ENCODE measurements at regions not wholly inside any gene's neighbourhood (a gene's known extent, or its start where the extent isn't known, plus 50 kb on each side); places are given as distances from the start of the nearest gene placed in this dataset.
A peak's percentile ranks its signal among the peaks of the same experiment; 100 is the strongest.
"Not testable (repeated sequence)": the region's sequence is repeated elsewhere in the genome, so short reads cannot be mapped to it uniquely, and the experiment has no call there.

DNA sequence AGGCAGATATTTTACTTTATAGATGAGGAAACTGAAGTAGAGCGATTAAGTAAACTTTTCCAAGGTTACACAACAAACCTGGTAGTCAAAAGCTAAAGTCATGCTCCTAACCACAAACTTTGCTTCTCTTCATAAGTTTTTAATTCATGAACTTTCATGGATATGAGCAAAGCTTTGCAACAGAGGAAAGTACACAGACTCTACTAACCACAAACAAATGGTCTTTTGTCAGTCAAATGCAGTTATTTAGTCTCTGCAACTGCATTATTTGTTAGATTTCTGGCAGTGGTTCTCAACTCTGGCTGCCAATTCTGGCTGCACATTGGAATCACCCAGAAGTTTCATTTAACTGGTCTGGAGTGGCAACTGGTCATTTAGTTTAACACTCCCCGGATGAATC, 140.6 kb upstream of the TMEM168 start:
- no peak for DNase-seq

DNA sequence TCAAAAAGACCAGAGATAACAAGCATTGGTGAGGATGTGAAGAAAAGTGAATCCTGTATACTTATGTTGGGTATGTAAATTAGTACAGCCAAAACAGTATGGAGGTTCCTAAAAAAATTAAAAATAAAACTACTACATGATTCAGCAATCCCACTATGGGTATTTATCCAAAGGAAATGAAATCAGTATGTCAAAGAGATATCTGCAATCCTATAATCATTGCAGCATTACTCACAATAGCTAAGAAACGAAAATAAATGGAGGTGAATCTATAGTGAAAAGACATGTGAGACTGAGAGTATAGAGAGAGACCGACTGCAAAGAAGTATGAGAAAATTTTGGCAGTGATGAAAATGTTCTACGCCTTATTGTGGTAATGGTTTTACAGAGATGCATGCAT, 139.2 kb upstream of the TMEM168 start:
- DNase-seq, result no peak

DNA sequence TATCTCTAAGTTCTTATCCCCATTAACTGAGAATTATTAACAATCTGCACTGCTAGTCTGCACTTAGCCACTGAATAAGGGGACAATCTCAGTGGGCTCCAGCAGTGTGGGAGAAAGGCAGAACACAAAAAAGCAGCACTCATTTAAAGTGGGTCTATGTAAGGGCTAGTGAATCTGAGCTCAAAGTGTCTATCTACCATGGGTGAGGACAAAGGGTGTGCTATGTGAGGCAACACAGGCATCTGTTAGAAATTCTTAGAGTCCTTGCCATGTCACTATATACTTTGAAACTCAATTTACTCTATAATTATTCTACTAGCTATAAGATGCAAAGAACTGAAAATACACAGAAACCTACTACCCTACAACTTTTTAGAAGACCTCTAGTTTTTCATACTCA, 135.8 kb upstream of the TMEM168 start:
- no peak for DNase-seq

DNA sequence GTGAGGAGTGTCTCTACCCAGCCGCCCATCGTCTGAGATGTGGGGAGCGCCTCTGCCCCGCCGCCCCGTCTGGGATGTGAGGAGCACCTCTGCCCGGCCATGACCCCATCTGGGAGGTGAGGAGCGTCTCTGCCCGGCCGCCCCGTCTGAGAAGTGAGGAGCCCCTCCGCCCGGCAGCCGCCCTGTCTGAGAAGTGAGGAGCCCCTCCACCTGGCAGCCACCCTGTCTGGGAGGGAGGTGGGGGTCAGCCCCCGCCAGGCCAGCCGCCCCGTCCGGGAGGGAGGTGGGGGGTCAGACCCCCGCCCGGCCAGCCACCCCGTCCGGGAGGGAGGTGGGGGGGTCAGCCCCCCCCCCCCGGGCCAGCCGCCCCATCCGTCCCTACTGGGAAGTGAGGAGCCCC, 132.4 kb upstream of the TMEM168 start:
- DNase-seq, result not testable (repeated sequence)

DNA sequence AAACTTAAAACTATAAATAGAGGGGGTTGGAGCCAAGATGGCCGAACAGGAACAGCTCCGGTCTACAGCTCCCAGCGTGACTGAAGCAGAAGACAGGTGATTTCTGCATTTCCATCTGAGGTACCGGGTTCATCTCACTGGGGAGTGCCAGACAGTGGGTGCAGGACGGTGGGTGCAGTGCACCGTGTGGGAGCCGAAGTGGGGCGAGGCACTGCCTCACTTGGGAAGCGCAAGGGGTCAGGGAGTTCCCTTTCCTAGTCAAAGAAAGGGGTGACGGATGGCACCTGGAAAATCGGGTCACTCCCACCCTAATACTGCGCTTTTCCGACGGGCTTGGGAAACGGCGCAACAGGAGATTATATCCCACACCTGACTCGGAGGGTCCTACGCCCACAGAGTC, 126.2 kb upstream of the TMEM168 start:
- DNase-seq, result not testable (repeated sequence)

- no peak for DNase-seq
These were observed 117.9 kb upstream of the TMEM168 start for GRCh38 chr7:112908086-112908485.

DNA sequence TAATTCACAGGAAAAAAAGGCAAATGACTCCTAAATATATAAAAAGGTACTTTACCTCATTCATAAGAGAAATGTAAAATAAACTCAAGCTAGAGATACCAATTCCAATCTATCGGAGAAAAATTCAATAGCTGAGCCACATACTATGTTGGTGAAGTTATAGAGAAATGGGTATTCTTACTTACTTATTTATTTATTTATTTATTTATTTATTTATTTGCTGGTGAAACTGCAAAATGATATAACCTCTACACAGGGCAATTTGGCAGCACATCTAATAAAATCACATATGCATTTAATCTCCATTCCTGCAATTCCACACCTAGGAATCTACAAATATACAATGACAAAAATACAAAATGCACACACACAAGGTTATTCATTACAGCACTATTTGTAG, 117.5 kb upstream of the TMEM168 start:
- DNase-seq, result no peak

DNA sequence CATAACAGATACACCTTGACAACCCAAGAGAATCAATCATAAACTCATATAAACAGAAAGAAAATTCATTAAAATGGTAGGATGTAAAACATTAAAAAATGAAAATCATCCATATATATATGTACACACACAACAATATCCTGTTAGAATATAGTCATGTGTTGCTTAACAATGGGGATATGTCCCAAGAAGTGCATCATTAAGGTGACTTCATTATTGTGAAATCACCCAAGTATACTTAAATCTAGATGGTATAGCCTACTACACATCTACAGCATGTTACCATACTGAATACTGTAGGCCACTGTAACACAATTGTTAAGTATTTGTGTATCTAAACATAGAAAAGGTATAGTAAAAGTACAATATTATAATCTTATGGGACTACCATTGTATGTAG, 115.8 kb upstream of the TMEM168 start:
- no peak for DNase-seq

GRCh38 chr7:112905413-112905812, 115.2 kb upstream of the TMEM168 start:
- DNase-seq, result no peak

GRCh38 chr7:112898432-112899290, 108.5 kb upstream of the TMEM168 start:
- DNase-seq, result peak; percentile 59

DNA sequence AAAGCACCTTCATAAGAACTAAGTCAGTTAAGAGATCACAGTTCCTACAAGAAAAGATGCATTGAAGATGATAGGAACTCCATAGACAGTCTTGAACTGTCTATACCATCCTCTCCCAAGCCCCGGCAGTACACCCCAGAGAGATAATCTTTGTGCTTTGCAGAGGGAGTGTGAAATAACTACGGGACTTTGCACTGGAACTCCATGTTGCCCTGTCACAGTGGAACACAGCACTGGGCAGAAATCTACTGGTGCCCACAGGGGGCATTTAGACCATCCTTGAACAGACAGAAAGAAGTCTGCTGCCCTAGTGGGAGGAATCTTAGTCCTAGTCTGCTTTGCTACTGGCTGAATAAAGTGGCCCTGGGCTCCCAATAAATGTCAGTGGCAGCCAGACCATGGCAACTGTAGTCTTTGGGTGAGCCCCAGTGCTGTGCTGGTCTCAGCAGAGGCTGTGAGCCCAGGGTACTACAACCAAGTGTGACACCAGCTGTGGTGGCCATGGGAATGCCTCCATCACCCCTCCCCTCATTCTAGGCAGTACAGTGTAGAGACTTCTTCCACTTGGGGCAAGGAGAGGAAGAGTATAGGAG, 107.7 kb upstream of the TMEM168 start:
- no peak for DNase-seq

GRCh38 chr7:112896026-112896601, 105.9 kb upstream of the TMEM168 start:
- no peak for DNase-seq

DNA sequence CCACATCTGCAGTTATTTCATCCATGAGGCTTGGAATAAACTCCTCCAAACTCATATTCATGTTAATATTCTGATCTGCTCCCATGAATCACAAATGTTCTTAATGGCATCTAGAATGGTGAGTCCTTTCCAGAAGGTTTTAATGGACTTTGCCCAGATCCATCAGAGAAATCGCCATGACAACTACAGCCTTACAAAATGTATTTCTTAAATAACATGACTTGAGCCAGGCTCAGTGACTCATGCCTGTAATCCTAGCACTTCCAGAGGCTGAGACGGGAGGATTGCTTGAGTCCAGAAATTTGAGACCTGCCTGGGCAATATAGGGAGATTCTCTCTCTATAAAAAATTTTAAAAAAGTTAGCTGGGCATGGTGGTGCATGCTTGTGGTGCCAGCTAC, 102.1 kb upstream of the TMEM168 start:
- no peak for DNase-seq

GRCh38 chr7:112891698-112892097, 101.5 kb upstream of the TMEM168 start:
- DNase-seq, result no peak

DNA sequence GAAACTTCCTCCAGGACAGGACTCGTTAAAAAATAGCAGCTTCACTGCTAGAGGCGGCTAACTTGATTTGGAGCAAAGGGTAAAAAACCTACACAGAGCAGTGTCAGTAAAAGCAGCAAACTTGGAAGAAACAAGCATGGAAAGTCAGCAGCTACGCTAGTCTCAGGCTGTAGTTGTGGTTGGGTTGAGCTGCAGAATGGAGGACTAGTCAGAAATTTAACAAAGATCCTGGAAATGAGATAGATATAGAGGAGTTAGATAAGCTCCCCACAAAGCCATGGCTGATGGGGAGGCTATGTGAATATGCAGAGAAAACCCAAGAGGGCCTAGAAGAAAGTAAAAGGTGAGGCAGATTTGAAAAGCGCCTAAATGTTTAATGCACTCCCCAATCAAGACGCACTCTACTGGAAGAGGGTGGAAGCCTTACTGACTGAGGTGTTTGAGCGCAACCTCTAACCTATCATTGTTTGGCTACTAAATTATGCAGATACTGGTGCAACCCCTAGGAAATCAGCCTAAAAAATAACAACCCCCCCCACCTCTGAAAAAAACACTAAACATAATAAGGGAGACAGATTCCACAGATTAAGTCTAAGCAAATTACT, 99.7 kb upstream of the TMEM168 start:
- no peak for DNase-seq

DNA sequence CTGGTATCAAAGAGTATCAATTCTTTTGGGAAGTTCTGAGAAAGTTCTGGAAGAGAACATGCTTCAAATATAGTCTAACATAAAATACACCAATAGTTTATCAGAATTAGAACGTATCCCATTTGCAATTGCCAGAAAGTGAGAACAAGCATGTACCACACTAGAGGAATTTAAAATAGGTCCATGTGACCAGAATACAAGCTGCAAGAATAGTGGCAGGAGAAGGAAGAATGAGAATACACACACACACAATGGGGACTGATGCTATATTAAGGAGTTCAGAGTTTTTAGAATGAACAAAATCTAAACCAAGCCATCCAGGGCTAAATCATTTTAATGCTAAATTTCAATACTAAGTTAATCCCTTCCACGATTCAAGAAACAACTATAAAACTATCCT, 99.1 kb upstream of the TMEM168 start:
- no peak for DNase-seq

DNA sequence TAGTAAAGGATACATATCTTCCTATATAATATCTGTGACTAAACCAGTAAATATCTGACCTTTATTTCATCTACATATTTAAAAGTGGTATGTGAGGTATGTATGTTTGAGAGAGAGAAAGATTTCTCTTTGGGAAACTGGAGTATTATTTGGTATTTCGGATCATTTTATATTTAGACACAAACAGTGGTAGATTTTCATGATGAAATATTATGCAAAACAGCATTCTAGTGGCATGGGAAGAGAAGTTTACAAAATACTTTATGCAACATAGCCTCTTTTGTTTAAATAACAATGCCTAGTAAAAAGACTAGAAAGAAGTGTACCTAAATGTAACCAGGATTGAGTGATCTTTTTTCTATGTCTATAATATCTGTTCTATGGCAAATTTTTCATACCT, 98.6 kb upstream of the TMEM168 start:
- no peak for DNase-seq

DNA sequence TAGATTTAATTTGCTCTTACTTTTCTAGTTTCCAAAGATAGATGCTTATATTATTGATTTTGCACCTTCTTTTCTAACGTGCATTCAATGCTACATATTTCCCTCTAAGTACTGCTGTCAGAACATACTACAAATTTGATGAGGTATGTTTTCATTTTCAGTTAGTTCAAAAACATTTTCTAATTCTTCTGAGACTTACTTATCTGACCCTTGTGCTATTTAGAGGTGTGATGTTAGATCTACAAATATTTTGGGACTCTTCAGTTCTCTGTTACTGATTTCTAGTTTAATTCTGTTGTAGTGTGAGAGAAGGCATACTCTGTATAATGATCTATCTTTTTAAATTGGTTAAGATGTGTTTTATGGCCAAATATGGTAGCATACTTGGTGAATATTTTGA, 97.8 kb upstream of the TMEM168 start:
- no peak for DNase-seq

DNA sequence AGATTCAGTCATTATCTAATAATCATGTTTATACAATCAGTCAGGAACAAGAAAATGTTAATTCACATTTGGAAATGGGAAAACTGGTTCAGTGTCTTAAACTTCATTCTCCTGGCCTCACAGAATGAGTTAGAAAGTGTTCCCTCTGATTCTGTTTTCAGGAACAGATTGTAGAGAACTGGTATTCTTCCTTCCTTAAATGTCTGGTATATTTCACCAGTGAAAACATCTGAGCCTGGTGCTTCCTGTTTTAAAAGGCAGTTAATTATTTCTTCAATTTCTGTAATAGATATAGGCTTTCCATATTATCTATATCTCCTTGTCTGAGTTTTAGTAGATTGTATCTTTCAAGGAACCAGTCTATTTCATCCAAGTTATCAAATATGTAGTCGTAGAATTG, 97.1 kb upstream of the TMEM168 start:
- no peak for DNase-seq

DNA sequence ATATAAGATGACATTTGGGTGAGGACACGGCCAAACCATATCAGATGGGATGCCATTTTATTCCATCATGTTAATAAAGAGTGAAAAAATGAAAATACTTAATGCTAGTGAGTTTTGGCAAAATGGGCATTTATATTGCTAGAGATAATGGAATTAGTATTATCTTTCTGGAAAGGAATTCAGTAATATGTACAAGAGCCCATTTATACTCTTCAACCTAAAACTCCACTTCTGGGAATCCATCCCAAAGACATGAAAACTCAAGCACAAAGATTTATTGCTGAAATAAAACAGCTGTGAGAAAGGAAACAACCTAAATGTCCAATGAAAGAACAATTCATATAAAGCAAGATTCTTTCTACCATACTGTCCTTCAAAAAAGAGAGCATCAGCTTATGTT, 96.0 kb upstream of the TMEM168 start:
- no peak for DNase-seq

- DNase-seq, result no peak
These were observed 92.8 kb upstream of the TMEM168 start for GRCh38 chr7:112882991-112883390.

GRCh38 chr7:112882511-112882910, 92.3 kb upstream of the TMEM168 start:
- no peak for DNase-seq

DNA sequence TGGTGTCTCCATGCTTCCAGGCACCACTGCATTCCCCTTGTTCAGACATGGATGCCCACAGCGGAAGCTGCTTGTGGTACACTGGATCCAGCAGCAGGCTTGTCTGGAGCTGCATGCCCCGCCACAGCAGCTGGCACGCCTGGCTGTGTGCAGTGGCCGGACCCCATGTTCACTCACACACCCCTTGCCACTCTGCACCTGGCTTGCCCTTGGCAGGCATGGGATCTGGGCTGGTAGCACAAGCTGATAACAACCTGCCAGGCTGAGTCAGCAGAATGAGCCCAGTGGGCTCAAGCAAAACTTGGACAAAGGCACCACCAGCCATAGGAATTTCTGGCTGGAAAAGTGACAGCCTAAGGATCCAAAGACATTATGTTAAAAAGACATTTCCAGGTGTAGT, 91.8 kb upstream of the TMEM168 start:
- DNase-seq, result no peak

GRCh38 chr7:112880818-112881418, 90.7 kb upstream of the TMEM168 start:
- no peak for DNase-seq
